Stimulated activated CD4-positive, alpha-beta T cell treated with anti-CD3 and anti-CD28 coated beads, Interleukin-4, amount 100 ng/mL, for 1 hour (primary cell): ENCODE measurements at regions not wholly inside any gene's neighbourhood (a gene's known extent, or its start where the extent isn't known, plus 50 kb on each side); places are given as distances from the start of the nearest gene placed in this dataset.

Experiments used
- DNase-seq: peaks from one replicate; pipeline ENCODE4 v3.0.0-alpha.2; 2020

DNA sequence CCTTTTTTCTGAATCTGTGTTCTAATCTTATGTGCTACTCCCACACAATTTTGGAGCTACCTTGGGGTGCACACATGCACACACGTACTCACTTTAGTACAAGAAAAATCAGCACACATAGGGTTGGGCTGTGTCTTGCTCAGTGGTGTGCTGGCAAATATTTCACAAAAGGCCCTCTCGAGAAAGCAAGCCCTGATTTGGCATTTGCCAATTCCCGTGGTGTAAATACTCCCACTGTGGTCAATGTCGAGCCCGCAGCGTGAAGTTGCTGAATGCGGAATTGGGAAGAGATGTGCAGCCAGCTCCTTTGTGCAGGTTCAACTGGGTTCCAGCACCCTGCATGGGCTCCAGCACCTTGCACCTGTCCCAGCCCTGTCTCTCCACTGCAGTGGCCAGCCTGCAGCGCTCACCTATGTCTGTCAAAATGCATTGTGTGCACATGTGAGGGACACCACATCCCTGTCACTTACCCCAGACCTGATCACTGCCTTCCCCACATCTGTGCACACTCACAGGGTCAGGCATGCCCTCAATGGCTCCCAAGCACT lies 78.4 kb upstream of the WNT4 start:
- DNase-seq: no peak

DNA sequence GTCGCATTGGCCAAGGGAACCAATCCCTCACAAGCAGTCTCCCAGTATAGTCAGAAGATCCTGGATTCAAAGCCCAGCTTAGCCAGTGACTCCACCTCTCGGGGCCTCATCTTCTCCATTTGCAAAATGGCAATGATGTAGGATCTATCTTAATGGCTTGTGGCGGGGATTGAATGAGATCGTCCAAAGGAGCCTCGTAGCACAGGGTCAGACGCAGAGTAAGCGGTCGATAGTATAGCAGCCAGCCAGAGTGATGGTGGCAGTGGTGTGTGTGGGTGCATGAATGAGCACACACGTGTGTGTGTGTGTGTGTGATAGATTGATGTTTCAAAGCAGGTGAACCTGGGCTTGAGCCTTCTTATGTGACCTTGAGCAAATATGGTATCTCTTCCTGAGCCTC lies 79.8 kb upstream of the WNT4 start:
- no peak for DNase-seq

DNA sequence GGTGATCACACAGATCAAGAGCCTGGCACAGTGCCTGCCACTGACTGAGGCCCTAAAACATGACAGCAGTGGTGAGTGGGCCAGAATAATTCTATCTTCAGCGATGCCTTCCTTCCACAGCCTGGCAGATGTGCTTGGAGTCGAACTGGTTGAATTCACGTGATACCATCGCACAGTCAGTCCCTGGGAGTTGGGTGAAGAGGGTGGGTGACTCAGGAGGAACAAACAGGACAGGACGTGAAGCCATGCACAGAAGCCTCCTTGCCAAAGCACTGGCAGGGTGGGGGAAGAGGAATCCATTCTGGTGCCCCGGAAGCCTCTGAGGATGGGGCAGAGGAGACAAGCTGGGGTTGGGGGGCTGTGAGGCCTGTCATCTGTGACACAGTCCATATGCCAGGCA lies 80.3 kb upstream of the WNT4 start:
- no peak for DNase-seq

DNA sequence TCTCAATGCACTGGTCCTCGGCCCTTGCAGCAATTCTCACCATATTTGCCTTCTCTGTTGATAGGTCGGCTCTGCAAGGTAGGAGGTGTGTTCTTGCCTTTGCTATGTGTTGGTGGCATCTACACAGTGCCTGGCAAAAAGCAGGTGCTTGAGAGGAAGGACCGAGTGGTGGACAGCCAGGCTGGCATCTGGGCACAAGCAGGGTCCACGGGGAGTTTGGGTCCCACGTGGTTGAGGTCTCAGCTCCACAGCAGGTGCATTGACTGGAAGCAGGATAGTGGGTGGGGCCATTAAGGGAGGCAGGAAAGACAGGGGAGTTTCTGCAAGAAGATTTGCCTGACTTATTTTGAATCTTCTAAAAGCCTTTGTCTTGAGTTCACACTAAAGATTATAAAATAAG lies 81.2 kb upstream of the WNT4 start:
- no peak for DNase-seq

DNA sequence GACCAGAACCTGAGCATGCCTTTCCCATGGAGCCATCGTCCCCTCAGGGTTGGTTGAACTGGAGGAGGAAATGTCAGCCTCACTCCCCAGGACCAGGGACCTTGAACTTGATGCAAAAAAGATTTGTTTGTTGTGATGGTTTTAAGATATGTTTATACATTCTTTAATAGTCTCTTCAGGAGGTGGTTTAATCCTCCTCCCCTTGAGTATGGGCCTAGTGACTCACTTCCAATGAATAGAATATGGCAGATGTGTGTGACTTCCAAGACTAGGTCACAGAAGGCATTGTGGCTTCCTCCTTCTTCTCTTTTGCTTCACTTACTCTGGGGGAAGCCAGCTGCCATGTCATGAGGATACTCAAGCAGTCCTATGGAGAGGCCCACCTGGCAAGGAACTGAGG lies 81.7 kb upstream of the WNT4 start:
- no peak for DNase-seq

DNA sequence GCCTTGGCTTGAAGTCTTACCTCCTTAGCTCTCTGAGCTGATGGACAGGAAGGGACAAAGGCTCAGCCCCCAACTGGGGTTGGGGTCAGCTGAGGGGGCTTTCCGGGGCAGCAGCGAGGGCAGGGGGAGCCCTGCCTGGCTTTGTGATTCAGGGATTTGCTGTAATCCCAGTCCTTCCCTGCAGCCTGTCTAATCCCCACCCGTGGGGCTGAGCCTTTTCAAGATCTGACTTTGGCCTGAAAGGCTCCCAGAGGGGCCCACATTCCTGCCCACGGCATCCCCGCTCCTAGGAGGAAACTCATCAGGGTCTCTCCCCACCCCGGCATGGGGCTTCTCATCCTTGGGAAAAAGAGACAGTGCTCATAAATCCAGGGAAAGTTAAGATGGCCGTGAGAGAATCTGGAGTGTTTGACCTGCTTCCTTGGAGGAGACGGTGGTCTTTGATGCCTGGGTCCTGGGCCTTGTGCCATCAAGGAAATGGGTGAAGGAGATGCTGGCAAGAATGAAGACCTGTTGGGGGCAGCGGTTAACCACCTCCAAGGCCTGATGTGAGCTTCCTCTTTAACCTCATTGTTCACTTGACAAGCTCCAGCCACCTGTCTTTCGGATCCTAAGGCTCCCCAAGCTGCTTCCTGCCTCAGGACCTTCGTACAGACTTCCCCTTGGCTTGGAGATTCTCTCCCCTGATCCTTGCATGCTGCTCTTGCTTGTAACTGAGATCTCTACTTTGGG lies 83.1 kb upstream of the WNT4 start:
- no peak for DNase-seq

DNA sequence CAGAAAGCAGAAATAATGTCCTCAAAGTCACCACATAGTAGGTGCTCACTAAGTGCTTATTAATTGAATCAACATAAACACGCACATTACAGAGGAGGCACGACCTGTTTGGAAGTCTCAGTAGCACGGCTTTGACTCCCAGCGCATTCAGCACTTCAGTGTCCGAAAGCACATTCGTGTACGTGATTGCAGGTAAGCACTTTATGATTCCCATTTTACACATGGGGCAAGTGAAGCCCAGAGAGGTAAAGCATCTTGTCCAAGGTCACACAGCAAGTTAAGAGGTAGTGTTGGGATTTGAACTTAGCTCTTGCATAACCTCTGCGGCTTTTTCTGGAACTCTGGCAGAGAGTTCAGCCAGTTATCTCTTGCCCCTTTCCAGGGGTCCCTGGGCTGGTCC lies 85.2 kb upstream of the WNT4 start:
- DNase-seq: no peak

DNA sequence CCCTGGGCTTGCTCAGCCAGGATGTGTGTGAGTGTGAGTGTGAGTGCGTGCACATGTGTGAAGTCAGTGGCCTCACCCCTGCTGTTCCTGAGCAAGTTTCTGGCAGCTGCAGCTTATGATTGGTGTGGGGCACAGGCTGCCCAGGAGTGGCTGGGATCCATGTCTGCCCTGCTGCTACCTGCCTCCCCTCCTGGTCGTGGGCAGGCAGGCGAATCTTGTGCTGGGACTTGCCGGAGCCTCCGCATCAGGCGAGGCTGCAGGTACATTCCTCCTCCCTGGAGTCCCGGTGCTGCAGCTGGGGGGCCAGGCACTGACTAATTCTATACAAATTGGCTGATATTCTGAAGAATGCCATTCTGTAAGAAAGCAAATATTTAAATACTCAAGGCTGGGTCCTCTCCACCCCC lies 85.6 kb upstream of the WNT4 start:
- DNase-seq: no peak

DNA sequence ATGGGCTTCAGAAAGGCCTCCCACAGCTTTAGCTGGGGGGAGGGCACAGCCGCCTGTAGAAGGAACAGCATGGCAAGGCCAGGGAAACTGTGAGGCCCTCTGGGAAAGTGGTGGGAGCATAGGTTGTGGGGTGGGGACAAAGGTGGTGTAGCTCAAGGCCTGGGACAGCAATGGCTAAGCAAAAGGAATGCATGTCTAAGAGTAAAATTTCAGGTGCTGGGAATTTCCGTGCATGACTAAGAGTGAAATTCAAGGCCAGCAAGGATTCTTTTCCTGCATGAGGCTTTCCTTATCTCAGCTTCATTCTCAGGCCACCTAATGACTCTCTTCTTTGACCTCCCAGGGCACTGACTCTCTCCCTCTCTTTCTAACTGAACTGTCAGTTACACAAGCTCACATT lies 86.5 kb upstream of the WNT4 start:
- DNase-seq: no peak

DNA sequence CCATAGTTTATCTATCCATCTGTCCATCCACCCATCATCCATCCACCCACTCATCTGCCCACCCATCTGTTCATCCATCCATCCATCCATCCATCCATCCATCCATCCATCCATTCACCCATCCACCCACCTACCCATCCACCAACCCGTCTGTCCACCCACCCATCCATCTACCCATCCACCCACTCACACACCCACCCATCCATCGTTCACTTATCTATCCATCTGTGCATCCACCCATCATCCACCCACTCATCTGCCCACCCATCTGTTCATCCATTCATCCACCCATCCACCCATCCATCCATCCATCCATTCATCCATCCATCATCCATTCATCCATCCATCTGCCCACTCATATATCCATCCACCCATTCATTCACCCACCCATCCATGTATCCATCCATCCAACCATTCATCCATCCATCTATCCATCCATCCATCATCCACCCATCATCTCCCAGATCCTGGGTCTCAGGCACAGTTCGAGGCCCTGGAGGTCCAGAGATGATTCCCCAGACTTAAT lies 88.2 kb upstream of the WNT4 start:
- no peak for DNase-seq

DNA sequence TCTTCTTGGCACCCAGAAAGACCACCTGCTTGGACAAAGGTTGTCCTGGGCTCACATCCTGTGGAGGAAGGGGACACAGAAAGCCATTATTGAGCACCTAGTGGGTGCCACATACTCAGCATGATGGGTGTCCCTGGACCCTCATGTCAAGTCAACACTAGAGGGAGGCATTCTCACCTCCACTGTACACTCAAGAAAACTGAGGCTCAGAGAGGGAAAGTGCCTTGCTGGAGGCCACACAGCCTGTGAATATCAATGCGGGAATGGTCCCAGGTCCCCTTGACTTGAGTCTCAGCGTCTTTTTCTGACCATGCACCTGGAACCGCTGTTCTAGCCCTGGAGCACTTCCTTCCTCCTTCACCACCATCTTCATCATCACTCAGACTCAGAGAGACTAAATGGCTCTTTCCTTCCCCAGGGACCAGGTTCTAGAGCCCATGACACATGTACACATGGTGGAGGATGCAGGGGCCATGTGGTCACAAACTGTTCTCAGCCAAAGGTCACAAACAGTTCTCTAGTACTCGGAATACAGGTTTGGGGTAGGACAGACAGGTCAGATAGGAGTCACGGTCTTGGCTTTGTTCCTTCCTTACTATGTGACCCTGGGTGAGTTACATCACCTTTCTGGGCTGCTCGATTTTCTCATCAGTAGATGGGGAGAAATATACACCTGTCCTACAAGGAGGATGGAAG lies 89.2 kb upstream of the WNT4 start:
- DNase-seq: no peak

DNA sequence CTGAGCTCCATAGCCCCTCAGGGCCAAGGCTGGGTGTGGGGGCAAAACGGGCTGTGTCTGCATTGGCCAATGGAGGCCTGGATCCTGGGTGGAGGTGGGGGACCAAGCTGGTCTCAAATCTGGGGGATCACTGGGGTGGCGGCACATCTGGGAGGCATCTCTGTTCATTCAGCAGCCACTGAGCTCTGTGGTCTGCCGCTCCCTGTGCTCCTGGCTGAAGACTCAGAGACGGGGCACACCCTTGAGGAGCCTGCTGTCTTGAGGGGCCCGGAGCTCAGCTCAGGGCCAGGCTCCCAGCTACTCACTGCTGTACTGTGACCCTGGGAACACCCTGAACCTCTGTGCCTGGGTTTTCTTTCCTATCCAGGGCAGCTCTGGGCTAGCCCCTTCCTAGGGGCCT lies 90.3 kb upstream of the WNT4 start:
- DNase-seq: no peak

DNA sequence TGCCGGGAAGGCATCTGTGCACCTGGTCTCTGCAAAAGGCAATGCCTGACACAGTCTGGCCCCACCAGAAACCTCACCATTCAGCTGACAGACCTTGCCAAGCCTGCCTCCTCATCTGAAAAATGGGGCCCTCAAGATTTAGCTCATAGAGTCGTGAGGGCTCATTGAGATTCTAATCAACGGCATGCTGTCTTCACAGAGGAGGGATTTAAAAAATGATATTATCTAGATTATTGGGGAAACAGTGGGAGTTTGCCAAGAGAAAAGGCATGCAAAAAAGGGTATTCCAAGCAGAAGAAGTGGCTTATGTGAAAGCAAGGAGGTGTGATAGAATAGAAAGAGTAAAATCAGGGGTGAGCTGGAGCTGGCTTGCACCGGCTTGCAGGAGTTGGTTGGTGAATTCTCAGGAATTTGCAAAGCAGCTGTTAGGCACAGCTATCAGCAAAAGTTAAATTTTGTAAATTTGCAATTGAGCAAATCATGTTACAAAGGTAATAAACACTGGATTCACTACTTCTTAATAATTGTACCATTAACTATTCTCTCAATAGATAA lies 91.7 kb upstream of the WNT4 start:
- DNase-seq: no peak

DNA sequence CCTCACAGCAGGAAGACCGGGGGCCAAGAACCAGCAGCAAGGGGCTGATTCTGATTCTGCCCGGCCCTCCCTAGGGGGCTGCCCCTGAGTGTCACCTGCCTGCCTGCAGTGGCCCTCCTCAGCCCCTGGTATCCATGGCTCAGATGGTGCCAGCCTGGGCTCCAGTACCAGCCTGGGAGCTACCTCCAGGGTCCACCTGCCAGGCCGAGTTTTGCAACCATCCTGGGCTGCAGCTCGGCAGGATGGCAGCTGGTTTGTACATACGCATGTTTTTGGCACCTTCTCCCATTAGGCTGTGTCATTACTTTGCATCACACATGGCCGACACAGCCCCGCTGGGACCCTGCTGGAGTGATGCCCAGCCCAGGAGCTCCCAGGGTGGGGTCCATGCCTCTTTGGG lies 93.3 kb upstream of the WNT4 start:
- no peak for DNase-seq

DNA sequence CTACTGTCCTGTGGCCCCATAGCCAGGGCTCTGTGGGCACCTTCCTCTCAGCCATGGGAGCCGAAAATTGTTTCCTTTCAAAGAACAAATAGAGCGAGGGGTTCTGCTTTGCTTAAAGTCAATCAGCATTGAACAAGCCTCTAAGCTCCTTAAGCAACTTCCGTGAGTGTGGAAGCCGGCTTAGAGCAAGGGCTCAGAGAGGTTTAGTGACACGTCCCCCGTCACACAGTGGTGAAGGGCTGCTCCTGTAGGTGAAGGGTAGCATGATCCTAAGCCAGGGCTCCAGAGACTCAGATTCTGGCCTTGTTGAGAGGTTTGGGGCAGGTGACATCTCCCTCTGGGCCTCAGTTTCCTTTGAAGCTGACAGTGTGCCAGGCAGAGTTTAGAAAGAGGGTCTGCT lies 94.0 kb upstream of the WNT4 start:
- no peak for DNase-seq

DNA sequence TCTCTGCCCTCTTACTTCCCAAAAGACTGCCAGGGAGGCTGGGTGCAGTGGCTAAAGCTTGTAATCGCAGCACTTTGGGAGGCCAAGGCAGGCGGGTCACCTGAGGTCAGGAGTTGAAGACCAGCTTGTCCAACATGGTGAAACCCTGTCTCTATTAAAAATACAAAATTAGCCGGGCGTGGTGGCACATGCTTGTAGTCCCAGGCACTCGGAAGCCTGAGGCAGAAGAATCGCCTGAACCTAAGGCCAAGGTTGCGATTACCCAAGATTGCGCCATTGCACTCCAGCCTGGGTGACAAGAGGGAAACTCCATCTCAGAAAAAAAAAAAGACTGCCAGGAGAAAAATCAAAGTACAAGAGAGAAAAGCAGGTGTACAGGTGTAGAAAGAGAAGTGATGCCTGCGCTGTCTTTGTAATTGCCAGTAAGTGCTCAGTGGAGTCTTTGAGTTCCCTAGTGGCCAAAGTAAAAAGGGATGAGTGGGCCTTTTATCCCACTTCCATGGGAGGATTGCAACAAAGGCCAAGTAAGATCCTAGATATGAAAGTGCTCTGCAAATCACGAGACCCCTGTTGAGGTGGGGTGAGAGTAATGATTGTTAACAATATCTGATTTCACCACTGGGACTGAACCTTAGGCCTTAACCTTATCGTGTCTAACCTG lies 94.7 kb upstream of the WNT4 start:
- no peak for DNase-seq

DNA sequence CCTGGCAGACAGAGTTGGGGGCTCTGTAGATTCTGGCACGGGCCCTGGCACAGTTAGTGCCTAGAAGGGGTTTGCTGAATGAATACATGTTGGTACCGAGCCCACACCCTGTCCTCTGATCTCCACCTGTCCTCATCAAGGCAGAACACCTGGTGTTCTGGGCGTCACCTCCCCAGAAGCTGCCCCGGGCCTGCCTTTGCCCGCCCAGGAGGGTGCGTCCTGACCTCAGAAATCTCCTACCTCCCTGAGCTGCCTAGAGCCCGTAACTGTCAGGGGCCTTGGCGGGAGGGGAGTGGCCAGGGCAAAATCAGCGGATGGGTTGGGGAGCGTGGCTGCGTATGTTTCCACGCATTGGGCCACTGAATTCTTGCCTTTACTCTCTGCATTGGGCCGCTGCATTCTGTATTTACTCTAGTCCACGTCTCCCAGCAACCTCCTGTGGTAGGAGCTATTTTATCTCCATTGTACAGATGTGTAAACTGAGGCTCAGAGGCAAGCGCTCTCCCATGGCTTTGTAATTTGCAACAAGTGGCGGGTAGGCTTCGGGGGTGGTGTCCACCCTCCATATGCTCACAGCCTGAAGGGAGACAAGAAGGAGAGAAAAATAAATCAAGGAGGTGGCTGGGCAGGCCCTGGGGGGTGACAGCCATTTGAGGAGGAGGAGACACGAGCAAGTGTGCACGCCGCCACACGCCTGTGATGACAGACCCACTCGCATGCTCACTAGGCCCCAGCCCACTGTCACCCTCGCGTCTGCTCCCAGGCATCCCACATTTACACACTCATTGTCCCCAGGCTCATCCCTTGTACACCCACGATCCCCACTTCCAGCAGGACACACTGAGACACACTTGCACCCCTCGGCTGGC lies 95.7 kb upstream of the WNT4 start:
- DNase-seq: no peak

DNA sequence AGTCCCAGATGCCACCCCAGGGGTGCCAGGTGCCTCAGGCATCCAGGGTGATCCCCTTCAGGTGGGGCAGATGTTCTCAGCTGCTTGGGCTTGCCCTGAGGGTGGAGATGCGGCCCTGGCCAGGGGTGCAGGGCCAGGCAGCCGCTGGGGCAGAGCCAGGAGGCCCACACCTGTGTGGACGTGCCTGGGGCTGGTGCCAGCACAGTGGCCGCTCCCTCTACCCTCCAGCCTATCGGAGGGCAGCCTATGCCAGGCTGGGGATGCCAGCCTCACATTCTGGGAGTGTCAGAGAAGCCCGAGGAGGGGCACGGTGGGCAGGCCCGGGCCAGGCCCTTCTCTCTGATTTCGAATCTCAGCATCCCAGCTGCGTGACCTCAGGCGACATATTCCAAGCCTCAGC lies 96.5 kb upstream of the WNT4 start:
- no peak for DNase-seq

DNA sequence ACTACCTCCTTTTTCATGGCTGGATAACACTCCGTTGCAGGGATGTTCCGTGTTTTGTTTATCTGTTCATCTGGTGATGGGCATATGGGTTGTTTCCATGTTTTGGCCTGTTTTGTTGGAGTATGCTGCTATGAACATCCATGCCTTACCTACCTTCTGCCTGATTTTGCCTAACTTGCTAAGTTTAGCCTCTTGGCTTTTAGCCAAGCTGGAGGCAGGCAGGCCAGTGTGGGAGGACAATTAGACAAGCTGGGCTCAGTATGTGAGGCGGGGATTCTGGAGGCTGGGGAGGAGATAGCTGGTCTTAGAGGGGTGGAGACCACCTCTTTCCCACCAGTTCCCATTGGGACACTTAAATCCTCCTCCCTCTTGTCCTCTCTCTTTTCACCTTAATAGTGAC lies 98.4 kb upstream of the WNT4 start:
- no peak for DNase-seq

DNA sequence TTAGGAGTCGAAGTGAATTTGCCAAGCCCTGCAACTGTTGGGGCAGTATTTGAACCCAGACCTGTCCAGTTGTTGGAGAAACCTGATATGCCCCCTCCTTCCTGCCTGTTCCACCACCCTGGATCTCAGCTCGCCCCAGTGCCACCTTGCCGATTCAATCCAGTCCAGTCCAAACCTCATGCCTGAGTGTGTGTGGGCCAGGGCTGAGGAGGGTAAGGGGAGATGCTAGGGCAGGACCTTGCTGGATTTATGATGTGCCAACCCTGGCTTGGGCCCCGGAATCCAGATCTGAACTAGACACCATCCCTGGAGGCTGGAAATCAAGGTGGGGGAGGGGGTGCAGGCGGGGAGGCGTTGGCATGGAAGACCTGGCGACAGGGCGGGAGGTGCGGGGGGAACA lies 98.9 kb upstream of the WNT4 start:
- no peak for DNase-seq

DNA sequence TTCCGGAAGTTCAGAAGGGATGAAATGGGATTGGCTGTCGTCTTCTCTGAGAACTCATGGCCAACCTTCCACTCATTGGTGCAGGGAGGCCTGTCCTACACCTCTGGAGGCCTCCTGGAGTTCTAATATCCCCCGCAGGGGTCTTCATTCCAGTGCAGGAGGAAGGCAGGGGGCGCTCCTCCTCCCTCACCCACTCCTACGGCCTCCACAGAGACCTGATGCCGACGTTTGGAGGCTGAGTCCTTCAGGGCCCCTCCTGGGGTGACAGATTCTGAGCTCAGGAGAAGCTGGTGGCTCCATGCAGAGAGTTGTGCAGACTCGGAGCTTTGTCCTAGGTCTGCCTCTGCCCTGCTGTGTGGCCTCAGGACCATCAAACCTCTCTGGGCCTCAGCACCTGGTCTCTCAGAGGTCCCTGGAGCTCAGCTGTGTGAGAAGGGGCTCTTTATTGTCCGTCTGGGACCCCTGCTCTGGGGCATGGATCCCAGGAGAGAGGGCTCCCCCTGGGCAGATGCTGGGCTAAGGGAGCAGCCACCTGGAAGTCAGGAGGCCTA lies 102.3 kb upstream of the WNT4 start:
- DNase-seq: no peak

DNA sequence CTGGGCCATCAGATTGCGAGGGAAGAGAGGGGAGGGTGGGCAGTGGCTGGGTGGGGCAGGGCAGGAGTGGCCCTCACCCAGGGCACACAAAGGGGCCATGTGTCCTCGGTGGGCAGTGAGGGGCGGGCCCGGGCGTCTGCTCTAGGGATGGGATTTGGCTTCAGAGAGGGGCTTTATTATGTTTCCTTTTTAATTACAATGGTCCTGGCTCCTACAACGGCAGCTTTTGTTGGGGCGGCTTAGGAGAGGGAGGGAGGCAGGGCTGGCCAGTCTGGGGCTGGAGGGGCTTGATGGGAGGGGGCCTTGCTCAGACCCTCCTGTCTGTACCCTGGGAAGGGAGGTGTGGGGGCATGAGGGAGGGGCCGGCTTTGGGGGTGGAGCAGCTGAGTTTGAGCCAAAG lies 102.8 kb upstream of the WNT4 start:
- DNase-seq: no peak
